Epidermal melanocyte (primary cell): ENCODE measurements at regions not wholly inside any gene's neighbourhood (a gene's known extent, or its start where the extent isn't known, plus 50 kb on each side); places are given as distances from the start of the nearest gene placed in this dataset.
"Not testable (repeated sequence)": the region's sequence is repeated elsewhere in the genome, so short reads cannot be mapped to it uniquely, and the experiment has no call there.

ENCODE experiments used
- DNase-seq: peaks from one replicate; pipeline ENCODE4 v3.0.0; 2011; ENCODE audit warnings: low spot score; ENCODE audit not compliant: insufficient read length

DNA sequence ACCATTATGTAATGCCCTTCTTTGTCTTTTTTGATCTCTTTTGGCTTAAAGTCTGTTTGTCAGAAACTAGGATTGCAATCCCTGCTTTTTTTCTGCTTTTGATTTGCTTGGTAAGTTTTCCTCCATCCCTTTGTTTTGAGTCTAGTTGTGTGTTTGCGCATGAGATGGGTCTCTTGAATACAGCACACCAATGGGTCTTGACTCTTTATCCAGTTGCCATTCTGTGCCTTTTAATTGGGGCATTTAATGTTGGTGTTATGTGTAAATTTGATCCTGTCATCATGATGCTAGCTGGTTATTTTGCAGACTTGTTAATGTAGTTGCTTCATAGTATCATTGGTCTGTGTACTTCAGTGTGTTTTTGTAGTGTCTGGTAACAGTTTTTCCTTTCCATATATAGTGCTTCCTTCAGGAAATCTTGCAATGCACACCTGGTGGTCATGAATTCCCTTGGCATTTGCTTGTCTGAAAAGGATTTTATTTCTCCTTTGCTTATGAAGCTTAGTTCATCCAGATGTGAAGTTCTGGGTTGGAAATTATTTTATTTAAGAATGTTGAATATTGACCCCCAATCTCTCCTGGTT is 416.9 kb downstream of the SPRY2 start:
- DNase-seq, result not testable (repeated sequence)

DNA sequence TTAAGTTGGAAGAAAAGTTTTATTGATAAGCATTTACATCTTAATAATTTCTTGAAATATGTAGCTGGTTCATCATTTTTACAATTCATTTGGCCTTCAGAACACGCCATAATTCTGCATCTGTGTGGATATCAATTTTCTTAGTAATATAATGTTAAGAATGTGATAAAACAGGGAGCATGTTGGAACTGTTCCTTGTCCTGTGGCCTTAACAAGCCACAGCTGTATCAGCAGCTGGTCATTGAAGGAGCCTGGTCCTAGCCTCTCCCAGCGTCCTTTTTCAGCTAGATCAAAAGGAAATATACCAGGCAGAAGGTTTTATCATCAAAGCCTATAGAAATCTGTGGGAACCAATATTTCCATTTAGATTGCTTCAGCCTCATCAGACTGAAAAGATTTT is 421.8 kb downstream of the SPRY2 start:
- no peak for DNase-seq

DNA sequence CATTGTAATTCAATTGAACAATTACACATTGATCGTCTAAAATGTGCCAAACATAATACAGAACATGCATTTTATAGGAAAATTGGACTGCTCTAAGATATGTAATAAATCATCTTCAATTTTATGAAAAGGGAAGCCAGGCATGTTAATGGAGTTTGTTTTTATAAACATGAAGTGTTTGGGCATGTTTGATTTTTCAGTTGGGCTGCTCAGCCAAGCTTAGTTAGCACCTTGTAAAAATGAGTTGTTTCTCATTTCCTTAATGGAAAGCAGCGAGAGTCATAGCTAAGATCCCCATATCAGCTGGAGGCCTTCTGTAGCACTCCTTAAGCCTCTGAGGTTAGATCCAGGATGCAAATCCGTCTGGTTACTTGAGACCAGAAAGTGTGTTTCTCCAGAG is 422.3 kb downstream of the SPRY2 start:
- DNase-seq, result no peak

DNA sequence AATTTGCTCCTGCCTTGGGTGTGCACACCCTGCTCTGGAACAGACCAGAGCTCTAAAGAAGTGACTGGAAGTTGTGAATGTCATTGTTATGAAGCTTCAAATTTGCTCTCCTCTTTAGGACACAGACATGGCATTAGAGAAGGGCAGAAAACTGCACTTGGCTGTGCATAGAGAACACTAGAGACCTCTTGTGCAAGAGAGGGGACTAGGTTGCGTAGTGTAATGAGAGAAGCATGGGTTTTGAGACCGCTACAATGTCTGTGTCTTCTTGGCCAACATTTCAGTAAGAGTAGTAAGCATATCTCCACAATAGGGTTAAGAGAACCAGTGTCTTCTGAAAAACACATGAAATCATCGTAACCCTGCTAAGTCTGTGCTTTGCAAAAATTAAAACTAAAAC is 423.3 kb downstream of the SPRY2 start:
- DNase-seq, result no peak

DNA sequence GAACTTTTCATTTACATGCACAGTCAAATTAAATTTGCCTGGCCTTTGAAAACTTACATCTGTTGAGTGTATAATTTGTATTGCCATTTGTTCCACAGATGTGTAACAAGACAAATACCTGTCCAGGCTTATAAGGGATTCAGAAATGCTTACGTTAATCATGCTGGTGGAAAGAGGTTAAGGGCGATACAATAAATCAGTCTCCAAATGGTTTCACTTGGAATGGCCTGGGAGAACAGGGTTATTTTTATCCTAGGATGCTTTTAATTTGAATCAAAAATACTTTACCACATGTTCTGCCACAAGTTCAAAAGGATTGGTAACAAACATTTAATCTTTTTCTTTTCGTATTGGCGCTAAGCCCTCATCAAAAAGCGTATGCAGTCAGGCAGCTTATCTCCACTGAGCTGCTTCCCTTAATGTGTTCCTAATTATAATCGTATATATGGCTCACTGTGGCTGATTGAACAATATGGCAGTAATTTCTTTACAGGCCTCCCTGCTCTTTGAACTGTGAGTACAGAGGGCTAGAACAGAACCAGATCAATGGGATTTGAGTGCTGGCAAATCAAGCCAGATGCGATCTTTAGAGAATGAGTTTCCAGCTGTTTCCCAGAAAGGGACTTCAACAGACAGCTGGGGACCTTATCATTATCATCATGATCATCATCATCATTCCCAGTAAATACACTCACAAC is 425.7 kb downstream of the SPRY2 start:
- no peak for DNase-seq

DNA sequence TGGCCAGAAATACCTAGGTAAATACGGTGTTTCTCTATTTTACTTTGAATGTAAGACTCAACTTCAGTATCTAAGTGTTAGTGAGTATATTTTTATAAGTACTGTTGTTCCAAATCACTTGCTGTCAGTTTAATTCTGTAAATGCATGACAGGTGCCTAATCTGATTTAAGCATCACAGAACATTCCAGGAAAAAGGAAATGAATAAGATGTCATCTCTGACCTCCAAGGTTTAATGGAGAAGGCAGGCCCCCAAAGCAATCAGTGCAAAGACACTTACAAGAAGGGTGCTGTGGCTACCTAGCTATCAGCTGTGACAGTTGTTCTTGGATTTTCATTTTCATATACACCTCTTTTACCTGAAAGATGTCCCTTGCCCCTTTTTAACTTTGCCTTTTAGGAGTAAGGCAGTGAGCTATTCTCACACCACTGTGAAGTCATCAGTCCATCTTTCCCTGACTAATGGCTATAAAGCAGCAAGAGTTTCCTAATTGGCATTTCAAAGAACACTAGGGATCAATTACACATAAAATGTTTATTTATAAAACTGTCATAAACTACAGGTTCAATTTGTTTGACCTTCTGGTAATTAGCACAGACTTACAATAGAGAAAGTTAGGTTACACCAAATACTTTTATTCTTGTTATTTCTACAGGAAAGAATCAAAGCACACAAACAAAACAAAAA is 427.6 kb downstream of the SPRY2 start:
- DNase-seq, result no peak

DNA sequence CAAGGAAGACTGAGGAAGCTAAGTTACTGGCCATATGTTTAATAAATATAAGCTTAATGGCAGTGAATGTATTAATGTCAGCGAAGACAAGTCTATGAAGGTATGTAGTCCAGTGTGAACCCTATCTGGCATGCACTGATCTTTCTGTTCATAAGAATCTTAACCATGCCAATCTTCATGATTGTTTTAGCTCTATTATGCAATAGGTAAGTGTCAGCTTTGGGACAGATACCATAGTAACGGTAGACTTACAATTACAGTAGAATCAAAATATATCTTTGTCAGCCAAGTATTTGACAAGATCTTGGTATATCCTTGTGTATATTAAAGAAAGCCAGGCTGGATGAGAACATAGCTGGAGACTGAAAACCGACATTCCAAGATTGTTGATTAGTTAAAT is 428.5 kb downstream of the SPRY2 start:
- DNase-seq, result no peak

DNA sequence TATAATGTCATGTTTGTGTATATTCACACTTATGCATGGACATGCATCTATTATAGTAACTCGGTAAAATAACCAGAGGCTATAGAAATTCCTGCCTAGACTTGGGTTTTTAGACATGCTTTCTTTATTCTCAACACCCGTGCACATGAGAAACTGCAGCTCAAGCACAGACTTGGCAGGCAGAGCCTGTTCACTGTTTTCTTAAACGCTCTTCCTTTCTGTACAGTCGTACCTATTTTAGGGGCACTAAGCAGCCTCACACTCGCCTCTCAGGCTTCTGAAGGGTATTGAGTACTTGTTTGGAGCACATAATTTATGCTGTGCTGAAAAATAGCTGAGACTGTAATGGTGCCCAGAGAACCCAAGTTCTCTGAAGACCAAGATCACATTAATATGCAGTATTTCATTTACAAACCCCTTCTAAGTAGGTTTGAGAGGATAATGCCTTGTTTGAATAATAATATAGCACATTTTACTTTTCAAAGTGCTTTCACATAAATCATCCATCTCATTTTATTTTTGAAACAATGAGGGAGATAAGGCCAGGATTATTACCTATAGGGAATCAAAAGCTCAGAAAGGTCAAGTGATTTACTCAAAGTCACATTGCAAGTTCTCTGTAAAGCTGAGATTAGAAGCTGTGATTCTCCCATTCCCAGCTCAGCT is 429.9 kb downstream of the SPRY2 start:
- no peak for DNase-seq

DNA sequence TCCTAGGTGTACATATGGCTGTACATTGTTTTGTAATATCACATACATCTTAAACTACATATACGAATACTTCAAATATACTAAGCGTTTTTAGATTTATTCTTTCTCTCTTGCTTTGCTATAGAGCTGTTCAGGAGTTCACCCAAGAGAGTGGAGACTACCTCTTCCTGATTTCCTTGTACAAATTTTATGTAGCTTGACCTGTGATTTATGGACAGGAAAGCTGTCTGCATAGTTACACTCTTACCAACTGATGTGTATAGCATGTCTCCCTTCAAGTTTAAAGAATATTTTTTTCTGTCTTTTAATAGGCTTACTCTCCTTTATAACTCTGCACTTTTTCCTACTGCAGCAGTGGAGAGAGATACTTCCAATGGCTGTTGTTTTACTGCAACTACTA is 428.7 kb downstream of the NDFIP2 start:
- no peak for DNase-seq

DNA sequence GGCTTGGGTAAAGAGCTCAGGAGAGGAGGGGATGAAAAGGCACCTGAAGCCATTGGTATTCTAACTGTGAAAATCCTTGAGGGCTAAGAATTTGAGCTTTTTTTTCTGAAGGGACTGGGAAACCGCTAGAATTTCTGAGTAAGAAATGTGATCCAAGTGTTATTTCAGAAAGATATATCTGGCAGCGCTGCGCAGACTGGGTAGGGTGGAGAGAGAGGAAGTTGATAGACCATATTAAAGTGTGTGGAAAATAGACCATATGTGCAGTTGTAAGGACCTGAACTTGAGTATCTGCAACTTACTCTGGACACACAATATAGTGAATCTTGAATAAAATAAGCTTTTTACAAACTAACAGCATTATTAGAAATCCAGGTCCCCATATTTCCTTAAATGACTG is 427.4 kb downstream of the NDFIP2 start:
- no peak for DNase-seq

DNA sequence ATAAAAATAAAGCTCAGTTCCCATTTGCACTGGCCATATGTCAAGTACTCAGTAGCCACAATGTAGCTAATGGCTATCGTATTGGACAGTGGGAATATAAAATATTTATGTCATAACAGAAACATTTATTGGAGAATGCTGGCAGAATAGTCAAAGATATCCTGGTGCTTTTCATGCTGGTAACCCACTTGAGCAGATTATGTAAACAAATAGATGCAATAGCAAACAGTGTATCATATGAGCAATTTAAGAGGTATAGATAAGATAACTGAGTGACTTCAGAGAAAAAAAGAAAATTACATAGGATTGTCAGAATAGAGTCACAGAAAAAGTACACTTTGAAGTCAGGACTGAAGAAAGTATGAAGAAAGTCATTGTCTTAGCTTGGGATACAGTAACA is 426.6 kb downstream of the NDFIP2 start:
- DNase-seq, result no peak

DNA sequence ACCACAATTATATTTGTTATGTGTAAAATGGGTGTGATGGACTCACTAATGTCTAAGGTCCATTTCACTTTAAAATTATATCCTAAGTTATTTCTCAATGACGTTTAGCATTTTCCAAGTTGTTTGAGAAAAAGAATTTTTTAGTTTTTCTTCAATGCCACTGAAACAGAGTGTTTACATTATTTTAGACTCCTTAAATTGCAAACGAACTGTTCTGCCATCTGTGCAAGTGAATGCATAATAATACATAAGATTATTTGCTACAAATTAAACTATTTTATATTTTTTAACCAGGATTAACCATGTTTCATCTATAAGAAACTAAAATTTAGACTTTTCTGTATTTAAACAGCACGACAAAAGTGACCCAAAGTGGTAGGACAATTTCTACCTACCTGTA is 425.4 kb downstream of the NDFIP2 start:
- DNase-seq, result no peak

DNA sequence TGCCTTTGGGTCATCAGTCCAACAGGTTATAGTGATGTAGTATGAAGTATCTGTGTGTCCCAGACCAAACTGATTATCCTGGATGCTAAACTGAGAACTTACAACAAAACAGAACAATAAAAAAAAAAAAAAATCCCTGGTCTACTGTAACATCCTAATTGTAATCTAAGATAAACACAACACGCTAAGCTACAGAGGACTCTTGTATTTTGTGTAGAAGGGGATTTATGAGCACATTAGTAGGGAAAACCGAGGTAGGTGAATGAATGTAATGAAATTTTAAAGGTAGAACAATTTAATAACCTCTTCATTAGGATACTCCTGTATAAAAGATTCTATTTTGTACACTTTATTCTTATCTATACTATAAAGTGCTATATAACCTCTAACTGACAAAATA is 424.1 kb downstream of the NDFIP2 start:
- DNase-seq, result no peak

DNA sequence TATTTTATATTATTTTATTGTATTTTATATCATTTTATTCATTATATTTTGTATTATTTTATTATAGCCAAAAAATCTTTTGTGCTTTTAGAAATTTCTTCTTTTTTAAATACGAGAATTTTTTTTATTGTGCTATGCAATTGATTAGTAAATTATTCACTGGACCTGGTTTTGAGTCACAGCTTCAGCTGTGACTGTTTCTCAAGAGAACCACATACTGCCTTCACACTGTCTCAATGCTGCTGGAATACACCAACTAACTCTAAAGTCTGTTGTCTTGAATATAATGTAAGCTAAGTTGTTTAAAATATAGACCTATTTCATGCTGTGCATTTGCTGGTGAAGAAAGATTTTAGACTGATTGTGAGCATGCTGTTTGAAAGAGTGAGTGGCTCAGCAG is 423.6 kb downstream of the NDFIP2 start:
- no peak for DNase-seq

DNA sequence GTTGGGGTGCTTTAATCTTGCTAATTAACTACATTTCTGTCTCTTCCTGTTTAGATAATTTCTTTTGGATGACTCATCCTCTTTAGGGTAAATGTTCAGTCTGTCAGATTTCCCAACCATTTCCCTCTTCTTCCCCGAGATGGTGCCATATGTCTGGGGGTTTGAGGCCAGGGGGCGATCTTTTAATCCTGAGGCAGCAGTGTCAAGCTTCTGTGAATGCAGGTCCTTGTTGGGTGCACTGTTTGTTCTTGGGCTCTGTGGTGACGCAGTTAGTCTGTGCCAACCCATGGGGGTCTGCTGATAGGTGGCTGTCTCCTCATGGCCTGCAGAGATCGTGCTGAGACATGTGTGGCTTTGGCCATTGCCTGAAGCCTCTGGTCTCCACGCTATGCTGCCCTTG is 420.4 kb downstream of the NDFIP2 start:
- no peak for DNase-seq

DNA sequence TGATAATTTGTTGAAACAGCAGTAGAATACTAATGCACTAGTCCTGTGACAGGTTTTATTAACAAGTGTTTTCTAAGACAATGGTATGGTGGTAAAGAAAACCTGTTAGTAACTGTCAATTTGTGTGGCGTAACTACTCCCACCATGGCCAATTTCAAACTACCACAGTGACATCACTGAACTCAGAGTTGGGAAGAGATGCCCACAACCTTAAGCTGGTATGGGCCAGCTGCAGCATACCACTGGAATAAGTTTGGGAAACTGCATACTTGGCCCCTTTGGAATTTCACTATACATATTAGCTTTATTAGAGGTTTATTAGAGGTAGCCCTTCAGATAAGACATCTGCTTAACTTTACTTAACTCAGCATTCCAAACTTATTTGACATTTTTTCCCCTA is 419.4 kb downstream of the NDFIP2 start:
- DNase-seq, result no peak

DNA sequence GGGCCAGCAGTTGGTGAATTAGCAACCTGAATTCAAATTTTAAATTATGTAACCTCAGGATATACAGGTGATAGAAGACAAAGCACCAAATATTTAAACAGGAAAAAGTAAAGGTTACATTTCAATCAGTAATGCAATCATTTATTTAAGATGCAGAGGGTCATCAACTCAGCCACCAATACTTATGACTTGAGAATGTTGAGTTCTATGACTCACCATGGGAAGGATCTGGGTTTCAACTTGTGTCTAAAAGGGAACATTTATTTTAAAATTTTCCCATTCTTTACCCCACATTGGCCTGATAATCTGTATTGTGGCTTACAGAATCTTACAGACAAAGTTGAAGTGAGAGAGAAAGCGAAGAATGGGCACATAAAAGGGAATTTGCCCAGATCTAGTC is 418.0 kb downstream of the NDFIP2 start:
- no peak for DNase-seq

DNA sequence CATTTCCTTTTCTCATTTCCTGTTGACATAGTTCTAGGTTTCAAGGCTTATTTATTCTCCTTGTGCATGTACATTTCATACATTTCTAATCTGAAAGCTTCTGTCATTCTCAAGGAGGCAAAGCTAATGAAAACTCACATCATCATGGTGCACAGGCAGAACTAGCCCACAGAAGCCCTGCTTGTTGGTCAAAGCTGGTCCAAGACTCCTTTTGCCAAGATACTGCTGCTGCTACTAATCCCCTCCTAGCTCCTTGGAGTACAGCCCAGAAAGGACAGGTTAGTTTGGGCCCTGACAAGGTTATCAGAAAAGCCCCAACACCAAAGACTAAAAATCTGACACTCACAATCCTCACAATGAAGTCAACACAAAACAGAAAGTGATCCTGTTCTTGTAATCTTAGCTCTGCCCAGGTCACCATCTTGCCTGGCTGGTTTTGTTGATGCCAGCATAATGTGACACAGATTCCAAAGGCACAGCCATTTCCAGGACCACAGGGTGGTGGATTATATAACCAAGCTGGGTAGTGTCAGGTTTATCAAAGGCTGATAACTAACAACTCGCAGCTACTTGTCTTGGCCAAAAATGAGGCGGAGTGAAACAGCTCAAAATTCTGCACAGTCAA is 417.4 kb downstream of the NDFIP2 start:
- DNase-seq, result no peak

DNA sequence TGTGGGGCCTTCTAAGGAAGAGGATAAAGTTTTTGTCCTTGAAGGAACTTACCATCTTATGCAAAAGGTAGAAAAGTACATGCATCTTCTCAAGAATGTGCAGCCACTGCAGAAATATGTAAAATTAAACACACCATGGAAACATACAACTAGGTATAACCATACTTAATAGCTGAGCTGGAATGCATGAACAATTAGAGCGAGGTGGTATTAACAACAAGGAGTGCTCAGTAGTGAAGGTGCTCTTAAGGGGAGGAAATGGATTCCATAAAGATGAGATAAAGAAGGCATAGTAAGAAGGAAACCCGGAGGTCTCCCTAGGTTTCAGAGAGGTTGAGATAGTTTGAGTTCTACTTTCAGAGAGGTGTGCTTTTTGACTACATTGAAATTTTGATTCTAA is 415.9 kb downstream of the NDFIP2 start:
- DNase-seq, result no peak

DNA sequence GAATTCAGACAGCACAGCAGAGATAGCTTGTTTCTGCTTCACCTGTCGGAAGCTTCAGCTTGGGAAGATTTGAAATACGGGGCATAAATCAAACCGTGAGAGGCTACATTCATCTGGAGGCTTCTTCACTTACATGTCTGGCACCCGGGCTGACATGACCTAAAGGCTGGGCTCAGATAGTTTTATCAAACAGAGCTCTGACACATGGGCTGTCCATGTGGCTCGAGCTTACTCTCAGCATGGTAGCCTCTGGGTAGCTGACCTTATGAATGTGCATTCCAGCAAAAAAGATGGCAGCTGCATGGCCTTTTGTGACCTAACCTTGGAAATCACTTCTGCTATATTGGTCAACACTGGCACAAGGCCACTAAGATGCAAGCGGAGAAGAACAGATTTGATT is 414.5 kb downstream of the NDFIP2 start:
- no peak for DNase-seq

DNA sequence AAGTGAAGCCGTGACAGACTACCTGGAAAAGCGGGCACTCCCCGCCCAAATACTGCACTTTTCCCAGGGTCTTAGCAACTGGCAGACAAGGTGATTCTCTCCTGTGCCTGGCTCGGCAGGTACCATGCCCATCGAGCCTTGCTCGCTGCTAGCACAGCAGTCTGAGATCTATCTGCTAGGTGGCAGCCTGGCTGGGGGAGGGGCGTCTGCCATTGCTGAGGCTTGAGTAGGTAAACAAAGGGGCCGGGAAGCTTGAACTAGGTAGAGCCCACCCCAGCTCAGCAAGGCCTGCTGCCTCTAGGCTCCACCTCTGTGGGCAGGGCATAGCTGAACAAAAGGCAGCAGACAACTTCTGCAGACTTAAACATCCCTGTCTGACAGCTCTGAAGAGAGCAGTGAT is 406.3 kb downstream of the NDFIP2 start:
- DNase-seq, result not testable (repeated sequence)

DNA sequence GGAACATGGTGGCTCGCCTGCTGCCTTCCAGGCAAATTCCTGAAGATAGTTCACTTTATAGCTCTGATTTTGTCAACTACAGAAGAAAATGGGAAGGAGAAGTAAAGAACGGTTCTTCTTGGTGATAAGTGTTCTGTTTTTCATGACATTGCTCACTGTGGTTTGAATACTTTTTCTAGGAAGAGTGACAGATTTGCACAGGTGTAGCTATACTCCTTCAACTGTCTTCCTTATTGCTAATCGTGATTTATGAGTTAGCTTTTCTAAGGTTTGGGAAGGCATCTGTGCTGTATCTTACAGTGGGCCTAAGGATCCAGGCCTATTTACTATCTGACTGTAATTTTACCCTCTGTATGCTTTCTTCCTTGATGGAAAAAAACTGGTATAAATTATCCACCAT is 405.6 kb downstream of the NDFIP2 start:
- DNase-seq, result no peak
